ENCODE measurements at regions not wholly inside any gene's neighbourhood (a gene's known extent, or its start where the extent isn't known, plus 50 kb on each side); places are given as distances from the start of the nearest gene placed in this dataset.

- Histone ChIP-seq H3K36me3 (no peaks in the 10 kb centered on the region), H3K9me3 (no peaks in the 10 kb centered on the region), H3K4me3 (no peak overlapping the region), H3K27me3 (replicated peaks; ENCODE audit: insufficient read depth) (no peaks in the 10 kb centered on the region), H3K27ac (no peak overlapping the region), H3K4me1 (ENCODE audit: control insufficient read depth in 1 of 2, low read depth in 2 of 2) (no peaks in the 10 kb centered on the region)
- TF ChIP-seq, protein P1, sequence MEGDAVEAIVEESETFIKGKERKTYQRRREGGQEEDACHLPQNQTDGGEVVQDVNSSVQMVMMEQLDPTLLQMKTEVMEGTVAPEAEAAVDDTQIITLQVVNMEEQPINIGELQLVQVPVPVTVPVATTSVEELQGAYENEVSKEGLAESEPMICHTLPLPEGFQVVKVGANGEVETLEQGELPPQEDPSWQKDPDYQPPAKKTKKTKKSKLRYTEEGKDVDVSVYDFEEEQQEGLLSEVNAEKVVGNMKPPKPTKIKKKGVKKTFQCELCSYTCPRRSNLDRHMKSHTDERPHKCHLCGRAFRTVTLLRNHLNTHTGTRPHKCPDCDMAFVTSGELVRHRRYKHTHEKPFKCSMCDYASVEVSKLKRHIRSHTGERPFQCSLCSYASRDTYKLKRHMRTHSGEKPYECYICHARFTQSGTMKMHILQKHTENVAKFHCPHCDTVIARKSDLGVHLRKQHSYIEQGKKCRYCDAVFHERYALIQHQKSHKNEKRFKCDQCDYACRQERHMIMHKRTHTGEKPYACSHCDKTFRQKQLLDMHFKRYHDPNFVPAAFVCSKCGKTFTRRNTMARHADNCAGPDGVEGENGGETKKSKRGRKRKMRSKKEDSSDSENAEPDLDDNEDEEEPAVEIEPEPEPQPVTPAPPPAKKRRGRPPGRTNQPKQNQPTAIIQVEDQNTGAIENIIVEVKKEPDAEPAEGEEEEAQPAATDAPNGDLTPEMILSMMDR (IDR thresholded peaks at IDR 0.05): no peak
- ATAC-seq (ENCODE audit: insufficient number of reproducible peaks, low FRiP score, low read depth) (no peak), DNase-seq (ENCODE audit: low spot score) (no peak)
These were observed 228.0 kb upstream of the MEX3C start for GRCh38 chr18:51425475-51425874.

- ATAC-seq (ENCODE audit: insufficient number of reproducible peaks, low FRiP score, low read depth) (no peak), DNase-seq (ENCODE audit: low spot score) (no peak)
- H3K27me3 ChIP-seq (replicated peaks; ENCODE audit: insufficient read depth): no peaks in the 10 kb centered on the region
- H3K4me3 ChIP-seq: no peak overlapping the region
- TF ChIP-seq, protein P1 (IDR thresholded peaks at IDR 0.05): no peak
- H3K27ac ChIP-seq: no peak overlapping the region
- H3K36me3 ChIP-seq: no peaks in the 10 kb centered on the region
- no peaks in the 10 kb centered on the region for H3K4me1 ChIP-seq (ENCODE audit: control insufficient read depth in 1 of 2, low read depth in 2 of 2)
- no peaks in the 10 kb centered on the region for H3K9me3 ChIP-seq
These were observed 228.4 kb upstream of the MEX3C start for GRCh38 chr18:51425889-51426288.

DNA sequence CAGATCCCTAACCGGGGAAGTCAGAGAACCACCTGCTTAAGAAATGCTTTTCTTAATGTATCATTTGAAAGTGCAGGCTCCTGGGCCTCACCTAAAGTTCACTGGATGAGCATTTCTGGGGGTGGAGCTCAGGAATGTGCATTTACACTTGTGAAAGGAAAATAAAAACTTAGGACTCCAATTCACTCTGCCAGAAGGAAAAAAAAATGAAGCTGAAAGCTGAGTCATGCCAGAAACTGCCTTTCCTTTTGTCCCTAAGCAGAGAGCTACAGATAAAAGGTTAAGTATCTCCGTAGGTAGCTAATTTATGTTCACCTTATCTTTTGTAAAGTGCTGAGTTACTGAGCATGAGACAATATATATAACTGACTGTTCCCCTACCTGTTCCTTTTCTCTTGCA, 229.5 kb upstream of the MEX3C start:
- Histone ChIP-seq H3K4me1 (ENCODE audit: control insufficient read depth in 1 of 2, low read depth in 2 of 2) (no peaks in the 10 kb centered on the region), H3K27ac (no peak overlapping the region), H3K4me3 (no peak overlapping the region), H3K9me3 (no peaks in the 10 kb centered on the region), H3K36me3 (no peaks in the 10 kb centered on the region), H3K27me3 (replicated peaks; ENCODE audit: insufficient read depth) (no peaks in the 10 kb centered on the region)
- DNase-seq (ENCODE audit: low spot score) (no peak), ATAC-seq (ENCODE audit: insufficient number of reproducible peaks, low FRiP score, low read depth) (no peak)
- TF ChIP-seq, protein P1 (IDR thresholded peaks at IDR 0.05): no peak

GRCh38 chr18:51429644-51430043, 232.2 kb upstream of the MEX3C start:
- no peaks in the 10 kb centered on the region for H3K27me3 ChIP-seq (replicated peaks; ENCODE audit: insufficient read depth)
- ATAC-seq (ENCODE audit: insufficient number of reproducible peaks, low FRiP score, low read depth): no peak
- H3K9me3 ChIP-seq: no peaks in the 10 kb centered on the region
- no peak overlapping the region for H3K4me3 ChIP-seq
- TF ChIP-seq, protein P1 (IDR thresholded peaks at IDR 0.05): no peak
- no peak for DNase-seq (ENCODE audit: low spot score)
- no peak overlapping the region for H3K27ac ChIP-seq
- H3K4me1 ChIP-seq (ENCODE audit: control insufficient read depth in 1 of 2, low read depth in 2 of 2): no peaks in the 10 kb centered on the region
- no peaks in the 10 kb centered on the region for H3K36me3 ChIP-seq

GRCh38 chr18:51430538-51430937, 233.1 kb upstream of the MEX3C start:
- H3K9me3 ChIP-seq: no peaks in the 10 kb centered on the region
- no peak for ATAC-seq (ENCODE audit: insufficient number of reproducible peaks, low FRiP score, low read depth)

More at GRCh38 chr18:51430538-51430937, 233.1 kb upstream of the MEX3C start:
- Histone ChIP-seq H3K27ac (no peak overlapping the region), H3K27me3 (replicated peaks; ENCODE audit: insufficient read depth) (no peaks in the 10 kb centered on the region), H3K36me3 (no peaks in the 10 kb centered on the region), H3K4me1 (ENCODE audit: control insufficient read depth in 1 of 2, low read depth in 2 of 2) (no peaks in the 10 kb centered on the region), H3K4me3 (no peak overlapping the region)
- TF ChIP-seq, protein P1 (IDR thresholded peaks at IDR 0.05): no peak
- no peak for DNase-seq (ENCODE audit: low spot score)

Measured in thoracic aorta (tissue), 2 donors.